HepG2 (cell line): ENCODE measurements at regions not wholly inside any gene's neighbourhood (a gene's known extent, or its start where the extent isn't known, plus 50 kb on each side); places are given as distances from the start of the nearest gene placed in this dataset.

Experiments
- ATAC-seq: fragments of 200-7000 bp; cut with Tn5 transposase; 3 replicates; pipeline ENCODE4 v1.9.1; 2020; ENCODE audit warnings: mild to moderate bottlenecking, moderate library complexity
- BruUV-seq: library from RNA; stranded (reverse); fragments of 400-500 nt; replicated peaks from 2 replicates; lab custom pipeline; 2021; lab: Mats Ljungman, UMichigan
- CTCF ChIA-PET: fragments of 300-600 bp; formaldehyde crosslinking; extraction: SDS; loops from one replicate; lab custom pipeline; 2021; ENCODE audit warnings: low total read pairs, inconsistent platforms, low intra/inter-chr PET ratio; lab: Yijun Ruan, JAX
- POLR2A ChIA-PET: fragments of 350-600 bp; sonication (Branson Sonifier 250); formaldehyde crosslinking; loops from one replicate; lab custom pipeline; 2020; ENCODE audit warnings: antibody characterized with exemption, inconsistent platforms; lab: Yijun Ruan, JAX
- DNase-seq: peaks from one replicate; pipeline ENCODE4 v3.0.0-alpha.2; 2015; ENCODE audit warnings: low spot score
- FAIRE-seq: peaks from 3 replicates; lab custom pipeline; 2011; peaks lifted over from hg19 to GRCh38; lab: Jason Lieb, UNC
- H2AFZ ChIP-seq: one replicate; pipeline ENCODE4 v1.6.1; 2011; ENCODE audit warnings: low read length, inconsistent platforms
- H3K27ac ChIP-seq: fragments of 300-600 bp; 3 replicates; pipeline ENCODE4 v1.8.0; 2011; ENCODE audit warnings: mixed run types, mild to moderate bottlenecking, mixed read lengths, low read length, inconsistent platforms; ENCODE audit not compliant: insufficient read depth; ENCODE audit errors: extremely low read length
- H3K27me3 ChIP-seq, 2 experiments: fragments of 200-600 bp in 1 of 2; 2 replicates in 1 of 2; 3 replicates in 1 of 2; pipeline versions ENCODE4 v1.6.0 to v1.8.0; 2011; ENCODE audit warnings: low read length in 2 of 2, mild to moderate bottlenecking in 2 of 2, moderate library complexity in 2 of 2, inconsistent platforms in 1 of 2; ENCODE audit not compliant: insufficient read depth in 2 of 2, control insufficient read depth in 1 of 2
- H3K36me3 ChIP-seq, 2 experiments: fragments of 200-600 bp in 1 of 2; replicated peaks in 1 of 2; 2 replicates in 1 of 2; 3 replicates in 1 of 2; pipeline versions ENCODE4 v1.5.1 to v1.8.0; 2011; ENCODE audit warnings: low read length in 2 of 2, inconsistent platforms in 1 of 2; ENCODE audit not compliant: insufficient read depth in 2 of 2, control insufficient read depth in 1 of 2
- H3K4me1 ChIP-seq: 2 replicates; pipeline ENCODE4 v1.5.1; 2012; ENCODE audit warnings: low read length, inconsistent platforms; ENCODE audit not compliant: insufficient read depth
- H3K4me2 ChIP-seq: 2 replicates; pipeline ENCODE4 v1.6.0; 2011; ENCODE audit warnings: low read depth, low read length, inconsistent platforms
- H3K4me3 ChIP-seq, 3 experiments: fragments of 200-600 bp in 1 of 3; sonication (generic), shearing (Covaris generic) in 1 of 3; replicated peaks in 1 of 3; 2 replicates each; pipeline ENCODE4 v1.5.1; 2011 to 2016; ENCODE audit warnings: low read length in 3 of 3, inconsistent platforms in 2 of 3, low read depth in 2 of 3, mild to moderate bottlenecking in 2 of 3, control low read depth in 1 of 3, mixed read lengths in 1 of 3; ENCODE audit not compliant: insufficient read depth in 1 of 3
- H3K79me2 ChIP-seq: one replicate; pipeline ENCODE4 v1.6.1; 2011; ENCODE audit warnings: low read length, inconsistent platforms; ENCODE audit not compliant: insufficient read depth
- H3K9ac ChIP-seq: 2 replicates; pipeline ENCODE4 v1.6.0; 2011; ENCODE audit warnings: mild to moderate bottlenecking, low read depth, low read length, inconsistent platforms; ENCODE audit not compliant: insufficient read depth
- H3K9me3 ChIP-seq: 2 replicates; pipeline ENCODE4 v1.5.1; 2012; ENCODE audit warnings: mild to moderate bottlenecking, low read length
- H4K20me1 ChIP-seq: 2 replicates; pipeline ENCODE4 v1.6.0; 2011; ENCODE audit warnings: inconsistent platforms, mild to moderate bottlenecking, low read length, moderate library complexity; ENCODE audit not compliant: insufficient read depth
- HOXA7 ChIP-seq: sonication (generic); formaldehyde crosslinking; IDR thresholded peaks from 2 replicates; pipeline ENCODE4 v1.8.1; 2022; ENCODE audit warnings: mild to moderate bottlenecking, missing genetic modification reagents, moderate library complexity
- JUN ChIP-seq: sonication (generic); formaldehyde crosslinking; IDR thresholded peaks from 2 replicates; pipeline ENCODE4 v1.4.0; 2020; ENCODE audit warnings: mild to moderate bottlenecking, missing genetic modification reagents
- KDM3A ChIP-seq: IDR thresholded peaks from 2 replicates; pipeline ENCODE4 v1.6.1; 2018; ENCODE audit warnings: low read depth, missing compliant biosample characterization
- MAFF ChIP-seq: IDR thresholded peaks from 2 replicates; pipeline ENCODE4 v1.6.1; 2011; ENCODE audit warnings: low read depth, low read length, improper control_type of control experiment
- MED1 ChIP-seq: sonication (generic); formaldehyde crosslinking; IDR thresholded peaks from 2 replicates; pipeline ENCODE4 v1.4.0; 2020; ENCODE audit warnings: missing genetic modification reagents
- MYNN ChIP-seq: sonication (generic); formaldehyde crosslinking; IDR thresholded peaks from 2 replicates; pipeline ENCODE4 v1.4.0; 2020; ENCODE audit warnings: mild to moderate bottlenecking, low read depth, missing genetic modification reagents
- NFYC ChIP-seq: IDR thresholded peaks from 2 replicates; pipeline ENCODE4 v1.6.1; 2016; ENCODE audit warnings: missing genetic modification reagents, missing compliant biosample characterization
- RXRB ChIP-seq: IDR thresholded peaks from 2 replicates; pipeline ENCODE4 v1.6.1; 2016; ENCODE audit warnings: borderline replicate concordance, missing genetic modification reagents, missing compliant biosample characterization
- ZNF720 ChIP-seq: sonication (generic); formaldehyde crosslinking; IDR thresholded peaks from 2 replicates; pipeline ENCODE4 v1.4.0; 2020; ENCODE audit warnings: missing genetic modification reagents
- WGBS: methylation state at CpG from one replicate; pipeline ENCODE4 v1.1.6; 2017; ENCODE audit warnings: low lambda C conversion rate; 5-methylcytosine and 5-hydroxymethylcytosine counted together
- in situ Hi-C: cut with HindIII; loops from 2 replicates; pipeline ENCODE4 v1.10.0; 2017; ENCODE audit warnings: low pct_unique_long_range_greater_than_20kb; ENCODE audit not compliant: extremely low pct_ligation_motif_present
- intact Hi-C: fragments of 100-400 bp; cut with micrococcal nuclease; formaldehyde crosslinking; loops from one replicate; pipeline ENCODE4 v1.10.0; 2022; ENCODE audit not compliant: unreplicated experiment
- TF ChIP-seq, protein P1 (sequence below): sonication (generic); formaldehyde crosslinking; IDR thresholded peaks from 2 replicates; pipeline ENCODE4 v1.4.0; 2020; ENCODE audit warnings: missing genetic modification reagents, mild to moderate bottlenecking, borderline replicate concordance
- TF ChIP-seq, protein P2 (sequence below): sonication (generic); formaldehyde crosslinking; IDR thresholded peaks from 2 replicates; pipeline ENCODE4 v1.8.0; 2022; ENCODE audit warnings: mild to moderate bottlenecking, missing genetic modification reagents, moderate library complexity

GRCh38 chr18:57211412-57211750, 64.5 kb downstream of the BOD1L2 start:
- no peaks in the 10 kb centered on the region for H3K9me3 ChIP-seq
- H2AFZ ChIP-seq = no peak overlapping the region
- TF ChIP-seq ZNF720 (no peak), KDM3A (no peak), HOXA7 (CRISPR knock-in tag) (no peak), MED1 (no peak), RXRB (CRISPR knock-in tag) (no peak), NFYC (CRISPR knock-in tag) (no peak), MAFF (no peak), MYNN (CRISPR knock-in tag) (no peak), JUN (no peak)
- TF ChIP-seq, protein P1, sequence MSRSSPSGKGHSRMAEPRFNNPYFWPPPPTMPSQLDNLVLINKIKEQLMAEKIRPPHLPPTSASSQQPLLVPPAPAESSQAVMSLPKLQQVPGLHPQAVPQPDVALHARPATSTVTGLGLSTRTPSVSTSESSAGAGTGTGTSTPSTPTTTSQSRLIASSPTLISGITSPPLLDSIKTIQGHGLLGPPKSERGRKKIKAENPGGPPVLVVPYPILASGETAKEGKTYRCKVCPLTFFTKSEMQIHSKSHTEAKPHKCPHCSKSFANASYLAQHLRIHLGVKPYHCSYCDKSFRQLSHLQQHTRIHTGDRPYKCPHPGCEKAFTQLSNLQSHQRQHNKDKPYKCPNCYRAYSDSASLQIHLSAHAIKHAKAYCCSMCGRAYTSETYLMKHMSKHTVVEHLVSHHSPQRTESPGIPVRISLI (CRISPR knock-in tag) = no peak
- TF ChIP-seq, protein P2, sequence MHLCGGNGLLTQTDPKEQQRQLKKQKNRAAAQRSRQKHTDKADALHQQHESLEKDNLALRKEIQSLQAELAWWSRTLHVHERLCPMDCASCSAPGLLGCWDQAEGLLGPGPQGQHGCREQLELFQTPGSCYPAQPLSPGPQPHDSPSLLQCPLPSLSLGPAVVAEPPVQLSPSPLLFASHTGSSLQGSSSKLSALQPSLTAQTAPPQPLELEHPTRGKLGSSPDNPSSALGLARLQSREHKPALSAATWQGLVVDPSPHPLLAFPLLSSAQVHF (CRISPR knock-in tag) = no peak
- TF ChIP-seq, all 625 proteins: peak for 0
- H3K36me3 ChIP-seq = no peaks in the 10 kb centered on the region
- ChIA-PET CTCF (no interaction called here), POLR2A (no interaction called here)
- H3K27ac ChIP-seq = no peak overlapping the region
- 32% methylated on average over 3 of the region's 3 CpGs for WGBS
- no peaks in the 10 kb centered on the region for H3K79me2 ChIP-seq
- H3K27me3 ChIP-seq = no peaks in the 10 kb centered on the region
- H3K9ac ChIP-seq = no peak overlapping the region
- no peak for FAIRE-seq
- H4K20me1 ChIP-seq = no peaks in the 10 kb centered on the region
- peaks cover 14% of the 10 kb centered on the region for H3K4me1 ChIP-seq
- DNase-seq = no peak
- H3K4me2 ChIP-seq = no peak overlapping the region
- ATAC-seq = no peak
- no TSS peak for BruUV-seq
- intact Hi-C loops (no loop called here), in situ Hi-C loops (no loop called here)
- H3K4me3 ChIP-seq = no peak overlapping the region
